HFF-Myc (cell line): ENCODE measurements at regions not wholly inside any gene's neighbourhood (a gene's known extent, or its start where the extent isn't known, plus 50 kb on each side); places are given as distances from the start of the nearest gene placed in this dataset.

Experiments used
- DNase-seq: peaks from one replicate; pipeline ENCODE4 v3.0.0-alpha.2; 2011; ENCODE audit warnings: low read depth; ENCODE audit errors: extremely low read depth
- H3K4me3 ChIP-seq: replicated peaks from 2 replicates; pipeline ENCODE4 v1.5.1; 2011; ENCODE audit warnings: low read depth, mild to moderate bottlenecking, control low read depth, low read length
- TF ChIP-seq, protein P1 (sequence below): IDR thresholded peaks from 2 replicates; pipeline ENCODE4 v1.5.1; 2012; ENCODE audit warnings: mild to moderate bottlenecking, low read depth, low read length, control low read depth; ENCODE audit errors: missing control alignments

- no peak overlapping the region for H3K4me3 ChIP-seq
- TF ChIP-seq, protein P1, sequence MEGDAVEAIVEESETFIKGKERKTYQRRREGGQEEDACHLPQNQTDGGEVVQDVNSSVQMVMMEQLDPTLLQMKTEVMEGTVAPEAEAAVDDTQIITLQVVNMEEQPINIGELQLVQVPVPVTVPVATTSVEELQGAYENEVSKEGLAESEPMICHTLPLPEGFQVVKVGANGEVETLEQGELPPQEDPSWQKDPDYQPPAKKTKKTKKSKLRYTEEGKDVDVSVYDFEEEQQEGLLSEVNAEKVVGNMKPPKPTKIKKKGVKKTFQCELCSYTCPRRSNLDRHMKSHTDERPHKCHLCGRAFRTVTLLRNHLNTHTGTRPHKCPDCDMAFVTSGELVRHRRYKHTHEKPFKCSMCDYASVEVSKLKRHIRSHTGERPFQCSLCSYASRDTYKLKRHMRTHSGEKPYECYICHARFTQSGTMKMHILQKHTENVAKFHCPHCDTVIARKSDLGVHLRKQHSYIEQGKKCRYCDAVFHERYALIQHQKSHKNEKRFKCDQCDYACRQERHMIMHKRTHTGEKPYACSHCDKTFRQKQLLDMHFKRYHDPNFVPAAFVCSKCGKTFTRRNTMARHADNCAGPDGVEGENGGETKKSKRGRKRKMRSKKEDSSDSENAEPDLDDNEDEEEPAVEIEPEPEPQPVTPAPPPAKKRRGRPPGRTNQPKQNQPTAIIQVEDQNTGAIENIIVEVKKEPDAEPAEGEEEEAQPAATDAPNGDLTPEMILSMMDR: no peak
- no peak for DNase-seq
Observed at GRCh38 chr6:85828973-85829372, 186.3 kb upstream of the SYNCRIP start.

- no peak overlapping the region for H3K4me3 ChIP-seq
- DNase-seq: no peak
- TF ChIP-seq, protein P1: no peak
Observed at GRCh38 chr6:85826997-85827396, 184.3 kb upstream of the SYNCRIP start.

DNA sequence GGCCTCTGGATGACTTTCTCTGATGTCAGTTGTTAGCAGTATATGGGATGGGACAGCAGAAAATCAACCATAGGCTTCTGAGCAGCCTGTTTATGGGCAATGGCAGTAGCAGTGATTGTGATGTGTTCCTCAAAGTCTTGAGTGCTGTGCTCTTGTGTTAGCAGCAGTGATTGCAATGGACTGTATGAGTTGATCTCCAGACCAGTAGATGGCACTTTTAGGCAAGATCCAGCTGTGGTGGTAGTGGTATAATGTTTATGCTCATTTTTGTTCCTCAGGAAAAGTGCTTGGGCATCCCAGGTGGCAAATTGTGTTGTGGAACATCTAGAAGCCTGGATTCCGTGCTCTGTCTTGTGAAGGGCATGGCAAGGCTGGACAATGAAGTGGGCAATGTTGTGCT is 181.6 kb upstream of the SYNCRIP start:
- DNase-seq: no peak
- no peak overlapping the region for H3K4me3 ChIP-seq
- TF ChIP-seq, protein P1: no peak

GRCh38 chr6:85810558-85810957 is 167.9 kb upstream of the SYNCRIP start:
- H3K4me3 ChIP-seq: no peak overlapping the region
- no peak for DNase-seq
- TF ChIP-seq, protein P1: no peak

DNA sequence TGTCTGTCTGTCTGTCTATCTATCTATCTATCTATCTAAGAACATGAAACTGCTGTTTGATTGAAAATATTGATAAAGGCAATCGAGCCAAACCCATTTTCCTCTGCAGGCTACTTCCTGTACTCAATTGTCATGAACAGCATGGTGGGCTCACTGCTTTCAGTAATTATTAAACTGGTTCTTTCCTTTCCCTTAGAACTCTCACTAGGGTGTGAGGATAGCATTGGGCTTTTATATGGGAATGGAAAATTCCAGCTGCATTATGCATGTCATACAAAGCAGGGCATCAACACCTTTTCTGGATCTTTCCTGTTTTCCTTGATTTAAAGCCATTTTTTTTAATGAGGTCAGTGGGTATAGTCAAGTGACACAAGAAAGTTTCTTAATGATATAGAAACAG is 161.0 kb upstream of the SYNCRIP start:
- TF ChIP-seq, protein P1: no peak
- no peak for DNase-seq
- no peak overlapping the region for H3K4me3 ChIP-seq

GRCh38 chr6:85802162-85802561 is 159.5 kb upstream of the SYNCRIP start:
- TF ChIP-seq, protein P1: no peak
- no peak for DNase-seq

GRCh38 chr6:85798931-85799652 is 156.4 kb upstream of the SYNCRIP start:
- no peak for DNase-seq
- TF ChIP-seq, protein P1: no peak
- no peak overlapping the region for H3K4me3 ChIP-seq

More at GRCh38 chr6:85802162-85802561, 159.5 kb upstream of the SYNCRIP start:
- no peak overlapping the region for H3K4me3 ChIP-seq
